ENCODE measurements at regions not wholly inside any gene's neighbourhood (a gene's known extent, or its start where the extent isn't known, plus 50 kb on each side); places are given as distances from the start of the nearest gene placed in this dataset.

GRCh38 chr11:69352715-69353319, 58.9 kb downstream of the MYEOV start:
- H3K9me3 Mint-ChIP-seq, result peaks cover 0 to 4% of the 10 kb centered on the region in 2 experiments; a peak in 2 of 5 replicates
- Histone ChIP-seq H2BK15ac (ENCODE audit: low read depth, low read length) (no peak overlapping the region), H3K9me3 (ENCODE audit: control insufficient read depth, low read depth, low read length) (no peaks in the 10 kb centered on the region), H3K27ac (ENCODE audit: insufficient read length, low read depth, low read length) (no peak overlapping the region), H4K91ac (ENCODE audit: insufficient read length, low read depth, low read length) (no peak overlapping the region), H4K20me1 (ENCODE audit: control insufficient read depth, insufficient read depth, insufficient read length) (peaks cover 4% of the 10 kb centered on the region), H3K56ac (ENCODE audit: insufficient read length, low read depth, low read length) (no peak overlapping the region), H3K79me2 (ENCODE audit: insufficient read depth, low read length) (no peaks in the 10 kb centered on the region), H3K23me2 (ENCODE audit: insufficient read length, low read depth, low read length, poor library complexity, severe bottlenecking) (no peaks in the 10 kb centered on the region), H3K4ac (ENCODE audit: low read depth, low read length) (no peak overlapping the region), H3K9ac (ENCODE audit: extremely low read depth, insufficient read length, low read length) (no peak overlapping the region), H3K23ac (ENCODE audit: insufficient read length, low read depth, low read length) (no peak overlapping the region), H3K14ac (ENCODE audit: insufficient read depth, low read length) (no peak overlapping the region), H3K27me3 (ENCODE audit: insufficient read depth, low read length) (no peaks in the 10 kb centered on the region), H2AFZ (ENCODE audit: low read length) (no peak overlapping the region), H4K8ac (replicated peaks; ENCODE audit: insufficient read length, low read depth, low read length) (no peak overlapping the region), H2BK5ac (ENCODE audit: insufficient read length, low read length) (no peak overlapping the region), H3K18ac (ENCODE audit: insufficient read length, low read depth, low read length) (no peak overlapping the region), H2BK20ac (ENCODE audit: low read depth, low read length, poor library complexity, severe bottlenecking) (no peak overlapping the region), H3K79me1 (ENCODE audit: insufficient read depth, low read depth, low read length, poor library complexity, severe bottlenecking) (no peaks in the 10 kb centered on the region), H3K4me2 (ENCODE audit: insufficient read depth, insufficient read length, low read length) (no peak overlapping the region), H2BK12ac (ENCODE audit: insufficient read length, low read depth, low read length) (no peak overlapping the region), H3K4me1 (ENCODE audit: insufficient read depth, low read length) (no peaks in the 10 kb centered on the region), H2AK5ac (ENCODE audit: insufficient read length, low read length) (no peak overlapping the region), H4K5ac (ENCODE audit: insufficient read length, low read depth, low read length) (no peak overlapping the region), H3T11ph (ENCODE audit: low read length) (no peak overlapping the region), H2BK120ac (ENCODE audit: low read depth, low read length, poor library complexity, severe bottlenecking) (no peak overlapping the region)
- peaks cover 0 to 4% of the 10 kb centered on the region in 2 experiments; a peak in 2 of 4 replicates for H3K4me1 Mint-ChIP-seq
- H3K27me3 Mint-ChIP-seq (ENCODE audit: low read depth), result peaks cover 5% of the 10 kb centered on the region; the same call in 1 of the 2 replicates
- no peak for DNase-seq
- H3K4me3 Mint-ChIP-seq, result no peak overlapping the region
- WGBS (ENCODE audit: extremely low coverage, insufficient read length, low lambda C conversion rate), result no CpG with 5 or more reads among the region's 2 CpGs
- no peak for TF ChIP-seq CTCF (conservative IDR thresholded peaks at IDR 0.05)
- peaks cover 0 to 2% (median 0%) of the 10 kb centered on the region in 3 experiments; a peak in 1 of 7 replicates for H3K36me3 Mint-ChIP-seq (ENCODE audit: insufficient read depth in 1 of 3, low read depth in 3 of 3)
- H3K27ac Mint-ChIP-seq, result no peak overlapping the region

All from H9 (cell line).